Posterior cingulate gyrus (tissue), 11 donors: ENCODE measurements at regions not wholly inside any gene's neighbourhood (a gene's known extent, or its start where the extent isn't known, plus 50 kb on each side); places are given as distances from the start of the nearest gene placed in this dataset.
A peak's percentile ranks its signal among the peaks of the same experiment; 100 is the strongest.

ENCODE experiments used
- DNase-seq, 10 donors: peaks; one replicate each; pipeline versions ENCODE4 v3.0.0 to v3.0.0-alpha.2; 2020 to 2021; ENCODE audit warnings: mixed read lengths in 3 of 10
- intact Hi-C: fragments of 100-400 bp; cut with DNase I; formaldehyde crosslinking; loops from one replicate; pipeline ENCODE4 v1.15.1; 2023

DNA sequence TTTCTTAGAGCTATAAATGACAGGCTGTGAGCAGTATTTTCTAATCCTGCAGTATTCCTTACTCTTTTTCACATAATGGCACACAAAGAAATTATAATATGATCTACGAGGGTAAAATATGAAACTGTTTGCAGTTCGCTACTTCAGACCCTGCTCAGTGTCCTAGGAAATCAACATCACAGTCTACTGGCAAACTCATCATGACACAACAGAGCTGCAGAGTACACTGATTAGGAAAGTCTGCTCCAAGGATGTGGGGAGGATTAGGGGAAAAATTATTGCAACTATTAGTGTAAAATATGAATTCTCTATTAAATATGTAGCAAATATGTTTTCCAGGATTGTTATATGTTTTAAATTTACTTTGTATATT lies 149.2 kb upstream of the REG3G start:
- intact Hi-C loops: no loop called here
- no peak for DNase-seq

DNA sequence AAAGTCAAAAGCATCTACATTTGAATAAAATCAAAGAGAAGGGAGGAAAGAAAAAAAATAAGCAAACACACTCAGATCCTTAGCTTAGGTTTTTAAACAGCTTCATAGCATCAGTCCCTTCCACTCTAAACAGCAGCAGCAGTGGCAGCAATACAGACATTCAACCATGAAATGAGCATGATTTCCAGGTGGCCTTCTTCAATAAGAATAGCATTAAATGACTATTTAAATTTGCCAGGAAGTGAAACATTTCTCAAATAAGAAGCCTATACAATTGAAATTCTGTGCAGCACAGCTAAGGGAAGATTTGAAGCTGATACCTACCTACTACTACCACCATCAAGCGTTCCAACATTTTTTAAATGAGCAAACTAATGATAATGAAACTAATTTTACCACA lies 138.1 kb upstream of the REG3G start:
- intact Hi-C loops: no loop called here
- DNase-seq: no peak

DNA sequence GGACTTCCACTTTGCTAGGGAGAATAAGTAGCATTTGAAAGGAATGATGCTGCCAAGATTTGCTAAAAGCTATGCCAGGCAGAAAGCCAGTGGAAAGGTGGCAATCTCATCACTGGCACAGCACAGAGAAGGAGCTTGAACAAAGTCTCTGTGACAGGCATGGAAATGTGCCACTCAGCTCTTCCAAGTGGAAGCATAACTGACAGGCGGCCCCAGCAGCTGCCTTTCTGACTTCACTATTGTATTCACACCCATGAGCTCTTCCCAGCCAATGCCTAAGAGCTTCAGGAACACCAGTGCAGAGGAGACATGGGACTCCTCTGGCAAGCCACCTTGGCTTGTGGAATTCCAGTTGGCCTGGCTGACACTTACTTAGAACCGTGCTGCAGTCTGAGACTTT lies 134.6 kb upstream of the REG3G start:
- DNase-seq: peak in 8 of 10 donors; percentile 3 to 83 (median 15)
- intact Hi-C loops: no loop called here

DNA sequence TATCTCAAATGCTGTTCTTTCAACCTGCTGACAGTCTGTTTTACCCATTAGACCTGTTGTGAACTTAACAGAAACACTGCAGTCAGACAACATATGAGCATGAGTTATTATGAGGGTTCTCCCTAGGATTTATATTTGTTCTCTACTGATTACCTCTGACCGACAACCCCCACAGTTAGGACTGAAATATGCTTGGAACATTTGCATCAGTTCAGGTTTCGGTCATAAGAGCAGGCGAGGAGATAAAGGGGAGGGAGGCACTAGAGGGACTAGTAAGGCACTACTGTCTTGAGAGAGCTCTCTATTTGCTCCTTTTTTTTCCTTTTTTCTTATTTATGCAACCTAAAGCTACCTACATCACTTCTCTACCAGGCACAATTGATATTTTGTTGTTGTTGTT lies 133.2 kb upstream of the REG3G start:
- intact Hi-C loops: no loop called here
- no peak for DNase-seq

DNA sequence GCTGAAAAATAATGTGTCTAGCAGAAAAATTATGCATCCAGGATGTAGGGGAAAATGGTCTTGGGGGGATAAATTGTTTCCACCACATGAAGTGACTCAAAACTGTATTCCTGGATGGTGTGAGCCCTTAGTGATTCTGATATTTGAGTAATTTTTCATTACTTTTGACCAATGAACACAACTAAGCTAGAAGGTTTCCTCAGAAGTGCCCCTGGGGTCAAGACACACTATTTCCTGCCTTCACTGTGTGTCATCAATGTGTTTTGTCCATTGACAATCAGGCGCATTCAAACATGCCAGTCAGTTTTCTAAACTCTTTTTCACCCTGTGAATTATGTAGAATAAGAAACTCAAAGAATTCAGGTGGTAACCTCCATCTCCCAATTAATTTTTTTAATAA lies 130.5 kb upstream of the REG3G start:
- DNase-seq: no peak
- intact Hi-C loops: no loop called here

DNA sequence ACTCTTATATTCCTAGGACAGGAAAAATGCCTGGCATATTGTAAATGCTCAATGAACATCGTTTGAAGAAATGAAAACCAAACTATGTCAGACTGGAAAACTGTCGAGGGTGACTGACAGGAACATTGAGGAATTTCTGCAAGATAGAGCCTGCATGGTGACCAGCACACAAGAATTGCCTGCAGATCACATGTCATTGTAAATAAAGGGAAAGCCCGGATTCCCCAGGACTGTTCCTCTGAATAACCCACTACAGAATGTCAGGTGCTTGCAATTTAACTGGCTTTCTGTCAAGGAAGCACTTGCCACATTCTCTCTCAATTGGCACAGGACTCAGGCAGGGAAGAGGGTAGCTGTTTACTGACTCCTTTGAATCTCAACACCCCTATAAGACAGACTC lies 129.0 kb upstream of the REG3G start:
- intact Hi-C loops: no loop called here
- DNase-seq: no peak

DNA sequence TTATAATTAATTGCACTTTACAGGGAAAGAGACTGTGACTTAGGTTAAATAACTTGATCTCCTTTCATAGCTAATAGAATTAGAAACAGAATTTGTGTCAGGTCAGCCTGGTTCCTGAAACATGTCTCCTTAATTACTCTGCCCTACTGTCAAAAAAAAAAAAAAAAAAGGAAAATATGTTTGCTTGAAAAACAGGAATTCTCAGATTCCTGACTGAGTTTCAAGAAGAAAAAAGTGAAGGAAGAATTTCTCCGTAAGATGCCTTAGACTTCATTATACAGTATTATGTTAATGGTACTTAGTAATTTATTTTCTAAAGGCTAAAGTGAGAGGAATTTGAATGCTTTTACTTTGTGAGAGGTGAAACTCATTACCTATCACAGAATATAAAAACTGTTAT lies 118.4 kb upstream of the REG3G start:
- DNase-seq: no peak
- intact Hi-C loops: no loop called here

DNA sequence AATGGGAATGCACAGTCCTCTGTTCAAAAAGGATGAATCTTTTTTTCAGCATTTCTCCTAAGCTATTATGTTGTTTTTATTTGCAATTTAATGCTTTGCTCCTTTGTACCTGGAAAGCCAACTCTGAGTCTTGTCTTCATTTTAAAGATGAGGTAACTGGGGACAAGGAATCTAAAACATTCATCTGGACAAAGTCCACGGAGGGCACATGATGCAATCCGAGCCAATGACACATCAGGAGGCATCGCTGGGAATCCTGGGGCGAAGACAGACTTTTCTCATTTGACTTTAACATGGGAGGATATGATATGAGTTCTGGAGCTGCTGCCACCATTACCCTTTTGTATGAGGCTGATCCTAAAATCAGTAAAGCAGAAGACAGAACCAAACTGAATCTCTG lies 116.5 kb upstream of the REG3G start:
- DNase-seq: no peak
- intact Hi-C loops: no loop called here

DNA sequence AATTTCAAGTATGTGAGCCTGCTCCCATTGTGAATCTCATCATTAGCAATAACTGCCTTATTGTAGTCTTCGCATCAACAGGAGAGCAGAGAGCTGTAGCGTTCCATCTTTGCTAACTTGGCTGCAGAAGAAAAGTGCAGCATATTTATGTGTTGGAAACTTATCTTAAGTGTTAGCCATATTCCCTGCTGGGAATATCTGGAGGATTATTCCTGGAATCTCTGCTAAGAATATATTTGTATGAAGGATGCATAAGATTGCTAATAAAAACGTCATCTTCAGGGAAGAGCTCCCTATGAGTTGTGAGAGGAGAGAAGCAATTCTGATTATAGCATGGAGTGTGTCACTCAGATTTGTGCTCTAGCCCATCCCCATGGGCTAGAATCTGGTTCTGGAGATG lies 115.1 kb upstream of the REG3G start:
- intact Hi-C loops: no loop called here
- DNase-seq: no peak

DNA sequence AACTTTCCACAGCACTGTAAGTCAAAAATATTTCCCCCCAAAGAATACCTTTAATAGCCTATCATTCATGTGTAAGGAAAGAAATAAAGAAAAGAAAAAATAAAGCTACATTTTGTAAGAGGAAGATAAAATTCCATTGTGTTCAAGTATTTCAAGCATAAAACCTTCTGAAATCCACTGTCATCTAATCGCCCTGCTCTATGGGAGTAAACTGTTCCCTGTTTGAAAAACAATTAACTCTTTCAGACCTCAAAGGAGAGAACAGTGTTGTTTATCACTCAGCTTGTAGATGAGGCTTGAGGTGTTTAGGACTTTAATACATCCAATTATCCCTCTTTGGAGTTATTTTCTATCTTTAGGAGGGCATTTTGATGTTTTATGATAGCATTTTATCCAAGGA lies 112.2 kb upstream of the REG3G start:
- no peak for DNase-seq
- intact Hi-C loops: no loop called here

DNA sequence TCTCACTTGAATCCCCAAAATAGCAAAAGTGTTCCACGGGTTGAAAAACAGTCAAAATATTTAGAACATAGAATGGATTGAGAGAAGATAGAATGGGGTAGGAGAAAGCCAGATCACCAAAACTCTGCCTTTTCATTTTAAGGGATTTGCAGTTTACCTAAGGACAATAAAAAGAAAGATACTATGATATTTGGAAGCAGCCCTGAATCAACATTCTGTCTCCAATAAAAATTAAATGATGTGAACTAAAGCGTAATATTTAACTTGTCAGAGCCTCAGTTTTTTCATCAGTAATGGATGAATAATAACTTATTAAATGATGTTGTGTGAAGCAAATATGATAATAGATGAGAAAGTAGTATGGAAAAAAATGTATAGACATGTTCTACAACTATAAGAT lies 100.2 kb upstream of the REG3G start:
- DNase-seq: no peak
- intact Hi-C loops: no loop called here

DNA sequence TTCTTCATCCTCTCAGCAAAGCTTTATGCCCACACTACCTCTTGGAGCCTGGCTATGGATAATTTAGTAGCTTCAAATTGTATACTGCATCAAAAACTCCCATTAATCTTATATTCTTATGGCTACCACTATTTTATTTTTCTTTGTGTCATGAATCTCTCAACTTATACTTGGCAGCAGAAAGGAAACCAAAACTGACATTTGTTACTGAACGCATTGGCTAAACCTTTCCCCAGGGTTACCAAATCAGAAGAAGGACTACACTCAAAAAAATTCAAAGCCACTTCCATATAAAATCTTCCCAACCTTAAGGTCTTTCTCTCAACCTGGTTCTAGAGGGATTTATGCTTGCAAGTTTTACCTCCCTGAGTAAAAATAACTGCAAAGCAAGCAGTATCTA lies 97.0 kb upstream of the REG3G start:
- no peak for DNase-seq
- intact Hi-C loops: no loop called here

DNA sequence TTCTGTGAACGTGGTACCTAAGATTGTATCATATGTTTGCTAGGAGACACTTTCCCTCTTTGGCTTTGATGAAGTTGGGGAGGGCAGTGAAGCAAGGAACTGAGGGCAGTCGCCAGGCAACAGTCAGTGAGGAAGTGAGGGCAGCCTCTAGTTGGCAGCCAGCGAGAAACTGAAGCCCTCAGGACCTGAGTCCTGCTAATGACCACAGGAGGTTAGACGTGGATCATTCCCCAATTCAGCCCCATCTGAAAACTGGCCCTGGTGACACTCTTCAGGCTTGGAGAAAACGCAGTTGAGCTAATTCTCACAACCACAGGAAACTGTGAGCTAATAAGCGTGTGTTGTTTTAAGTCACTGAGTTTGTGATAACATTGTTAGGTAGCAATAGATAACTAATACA lies 84.5 kb upstream of the REG3G start:
- peak in 1 of 10 donors; percentile 58 for DNase-seq
- intact Hi-C loops: no loop called here

DNA sequence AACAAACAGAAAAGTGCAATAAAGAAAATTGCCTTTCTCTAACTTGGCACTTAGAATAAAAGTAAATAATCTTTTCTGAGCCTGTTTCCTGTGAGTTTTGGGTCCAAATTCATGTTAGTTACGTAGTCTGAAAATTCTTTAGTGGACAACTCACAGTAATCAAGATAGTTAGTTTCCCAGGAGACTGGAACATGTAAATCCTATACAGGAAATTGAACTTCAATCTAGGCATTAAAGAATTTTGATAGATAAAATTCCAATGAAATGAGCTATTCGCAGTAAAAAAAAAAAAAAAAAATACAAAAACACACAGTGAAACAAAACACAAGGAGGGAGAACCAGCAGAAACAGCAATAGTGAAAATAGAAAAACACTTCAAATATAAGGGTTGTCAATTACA lies 83.8 kb upstream of the REG3G start:
- no peak for DNase-seq
- intact Hi-C loops: no loop called here

DNA sequence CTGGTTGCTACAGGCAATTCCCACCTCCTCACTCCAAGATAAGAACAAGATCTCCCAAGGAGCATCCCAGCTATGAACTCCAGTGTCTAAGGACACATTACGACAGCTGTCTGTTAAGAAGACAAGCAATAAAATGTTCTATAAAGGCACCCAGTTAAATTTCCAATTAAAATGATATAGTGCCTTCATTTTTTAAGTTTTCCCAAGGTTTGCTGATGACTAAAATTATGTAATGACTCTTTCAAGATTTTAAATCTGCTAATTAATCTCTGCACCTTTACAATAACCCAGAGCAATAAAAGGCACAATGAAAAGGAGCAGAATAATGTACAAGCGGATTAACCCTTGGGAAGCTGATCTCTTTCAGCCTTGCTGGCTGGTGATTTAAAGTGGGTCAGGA lies 61.6 kb upstream of the REG3G start:
- intact Hi-C loops: no loop called here
- DNase-seq: no peak

DNA sequence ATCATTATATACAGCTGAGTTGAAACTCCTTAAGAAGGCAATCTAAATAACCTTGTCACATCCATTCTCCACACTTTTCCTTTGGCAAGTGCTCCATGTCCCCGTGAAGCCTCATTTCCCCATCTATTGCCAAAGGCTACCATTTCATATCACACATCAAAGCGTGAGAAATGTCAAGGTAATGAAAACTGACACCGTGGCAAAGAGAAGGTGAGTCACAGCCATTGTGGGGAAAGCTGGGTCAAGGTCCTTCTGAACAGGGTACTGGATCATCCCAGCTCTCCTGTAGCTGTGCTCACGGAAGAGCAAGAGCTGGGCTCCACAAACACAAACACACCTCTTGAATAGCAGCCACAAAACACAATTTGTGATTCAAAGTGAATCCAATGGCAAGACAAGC lies 58.2 kb upstream of the REG3G start:
- DNase-seq: no peak
- intact Hi-C loops: no loop called here

DNA sequence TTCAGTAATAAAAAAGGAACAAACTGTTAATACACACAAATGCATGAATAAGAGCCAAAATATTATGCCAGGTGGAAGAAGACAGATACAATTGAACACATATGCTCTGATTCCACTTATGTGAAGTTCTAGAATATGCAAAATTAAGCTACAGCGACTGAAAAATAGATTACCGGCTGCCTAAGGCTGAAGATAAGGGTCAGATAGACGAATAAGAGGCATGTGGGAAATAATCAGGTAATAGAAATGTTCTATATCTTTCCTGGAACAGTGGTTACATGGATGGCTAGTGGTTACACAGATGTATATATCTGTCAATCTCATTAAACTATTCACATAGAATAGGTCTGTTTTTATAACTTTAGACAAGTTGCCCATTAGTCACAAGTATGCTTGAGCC lies 51.9 kb upstream of the REG3G start:
- intact Hi-C loops: no loop called here
- no peak for DNase-seq
